GM18907 (cell line): ENCODE measurements at regions not wholly inside any gene's neighbourhood (a gene's known extent, or its start where the extent isn't known, plus 50 kb on each side); places are given as distances from the start of the nearest gene placed in this dataset.

Experiments
- ATAC-seq: cut with Tn5 transposase; IDR thresholded peaks from one replicate; pipeline ENCODE4 v1.9.1; 2021; ENCODE audit warnings: mild to moderate bottlenecking, moderate library complexity; ENCODE audit not compliant: unreplicated experiment

DNA sequence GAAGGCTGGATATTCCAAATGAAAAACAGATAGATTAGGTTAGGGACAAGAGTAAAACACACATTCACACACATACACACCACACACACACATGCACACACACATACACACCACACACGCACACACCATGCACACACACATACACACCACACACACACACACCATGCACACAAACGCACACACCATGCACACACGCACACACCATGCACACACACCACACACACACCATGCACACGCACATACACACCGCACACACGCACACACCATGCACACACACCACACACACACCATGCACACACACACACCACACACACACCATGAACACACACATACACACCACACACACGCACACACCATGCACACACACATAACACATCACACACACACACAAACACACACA lies 203.7 kb upstream of the ZFHX3 start:
- no peak for ATAC-seq

DNA sequence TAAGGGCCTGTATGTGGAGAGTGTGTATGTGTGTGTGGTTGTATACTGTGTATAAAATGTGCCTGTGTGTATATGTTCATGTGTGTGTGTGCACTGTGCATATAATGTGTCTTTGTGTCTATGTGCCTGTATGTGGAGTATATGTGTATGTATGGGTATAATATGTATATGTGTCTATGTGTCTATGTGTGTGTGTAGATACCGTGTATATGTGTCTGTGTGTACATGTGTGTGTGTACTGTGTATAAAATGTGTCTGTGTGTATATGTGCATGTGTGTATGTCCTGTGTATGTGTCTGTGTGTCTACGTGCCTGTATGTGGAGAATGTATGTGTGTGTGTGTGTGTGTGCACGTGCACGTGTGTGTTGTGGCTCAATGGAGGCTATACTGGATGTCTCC lies 200.4 kb upstream of the ZFHX3 start:
- no peak for ATAC-seq

GRCh38 chr16:73240920-73241319 lies 193.0 kb upstream of the ZFHX3 start:
- ATAC-seq = no peak

DNA sequence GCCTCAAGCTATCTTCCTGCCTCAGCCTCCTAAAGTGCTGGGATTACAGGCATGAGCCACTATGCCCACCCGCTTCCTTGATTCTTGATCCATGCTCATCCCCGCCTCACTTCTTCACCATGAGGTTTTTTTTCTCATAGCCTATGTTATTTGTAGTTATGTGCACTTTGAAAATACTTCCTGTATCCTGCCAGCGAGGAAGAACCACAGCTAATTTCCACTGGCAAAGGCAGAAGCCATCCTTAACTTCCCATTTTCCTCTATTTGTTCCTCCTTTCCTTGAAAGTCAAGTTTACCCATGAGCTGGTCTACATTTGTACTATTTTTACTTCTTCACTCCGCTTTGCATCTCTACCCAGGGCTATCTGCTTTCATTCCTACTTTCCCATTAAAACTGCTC lies 189.7 kb upstream of the ZFHX3 start:
- no peak for ATAC-seq

DNA sequence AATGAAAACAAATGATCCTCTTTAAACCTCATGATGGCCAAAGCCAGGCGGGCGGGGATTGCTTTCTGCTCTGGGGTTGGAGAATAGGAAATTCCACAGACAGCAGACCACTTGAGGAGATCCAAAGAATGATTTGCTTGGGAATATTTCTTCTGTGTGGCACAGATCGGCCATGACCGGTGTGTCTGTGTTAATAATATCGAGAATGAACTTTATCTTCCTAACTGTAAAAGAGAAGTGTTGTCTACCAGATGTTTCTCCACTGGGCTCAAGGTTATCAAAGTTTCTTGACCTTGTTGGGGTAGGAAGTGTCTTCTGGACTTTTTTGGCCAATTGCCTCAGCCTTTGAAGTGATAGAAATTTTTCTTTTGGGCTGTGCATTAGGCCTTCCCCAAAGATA lies 186.6 kb upstream of the ZFHX3 start:
- ATAC-seq = no peak

DNA sequence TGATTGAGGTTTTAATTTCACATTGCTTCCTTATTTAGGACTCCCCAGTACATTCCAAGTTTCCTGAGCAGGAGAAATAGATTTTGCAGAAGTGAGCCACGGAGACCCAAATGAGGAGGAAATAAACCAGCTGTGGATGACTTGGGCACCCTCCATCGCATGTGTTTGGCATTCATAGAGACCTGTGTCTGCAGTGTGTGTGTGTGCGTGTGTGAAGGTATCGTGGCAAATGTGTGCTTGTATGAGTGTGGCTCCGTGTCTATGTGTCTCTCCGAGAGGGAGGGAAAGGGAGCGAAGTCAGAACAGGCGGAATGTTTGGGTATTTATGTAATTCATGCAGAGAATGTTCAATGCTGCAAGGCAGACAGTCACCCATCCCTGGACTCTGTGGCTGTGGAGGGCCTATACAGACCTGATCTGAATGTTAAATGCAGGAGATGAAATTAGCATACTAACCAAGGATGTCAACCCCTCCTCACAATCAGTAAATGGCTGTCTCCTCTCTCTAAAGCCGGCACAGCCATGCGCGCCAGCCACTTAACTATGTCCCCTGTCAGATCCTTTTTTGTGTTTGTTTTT lies 186.0 kb upstream of the ZFHX3 start:
- ATAC-seq = no peak

DNA sequence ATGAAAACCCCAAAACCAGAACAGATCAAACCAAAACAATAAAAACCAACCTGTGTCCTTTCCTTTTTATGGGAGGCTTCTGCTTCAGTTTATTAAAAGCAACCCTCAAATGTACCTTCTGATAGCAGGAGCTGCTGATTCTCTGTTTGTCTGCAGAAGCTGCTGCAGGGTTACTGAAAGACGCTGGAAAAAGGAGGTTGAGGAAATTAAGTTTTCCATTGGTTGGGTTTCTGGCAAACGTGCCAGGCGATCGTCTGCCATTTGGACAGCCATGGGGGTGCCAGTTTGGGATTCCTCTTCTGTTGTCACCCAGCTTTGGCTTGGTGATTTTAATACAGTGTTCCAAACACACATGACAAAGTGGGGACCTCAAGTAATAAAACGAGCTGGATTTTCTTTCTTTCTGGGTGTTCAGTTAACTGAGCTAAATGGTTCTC lies 185.4 kb upstream of the ZFHX3 start:
- no peak for ATAC-seq

GRCh38 chr16:73232555-73233328 lies 184.8 kb upstream of the ZFHX3 start:
- no peak for ATAC-seq

DNA sequence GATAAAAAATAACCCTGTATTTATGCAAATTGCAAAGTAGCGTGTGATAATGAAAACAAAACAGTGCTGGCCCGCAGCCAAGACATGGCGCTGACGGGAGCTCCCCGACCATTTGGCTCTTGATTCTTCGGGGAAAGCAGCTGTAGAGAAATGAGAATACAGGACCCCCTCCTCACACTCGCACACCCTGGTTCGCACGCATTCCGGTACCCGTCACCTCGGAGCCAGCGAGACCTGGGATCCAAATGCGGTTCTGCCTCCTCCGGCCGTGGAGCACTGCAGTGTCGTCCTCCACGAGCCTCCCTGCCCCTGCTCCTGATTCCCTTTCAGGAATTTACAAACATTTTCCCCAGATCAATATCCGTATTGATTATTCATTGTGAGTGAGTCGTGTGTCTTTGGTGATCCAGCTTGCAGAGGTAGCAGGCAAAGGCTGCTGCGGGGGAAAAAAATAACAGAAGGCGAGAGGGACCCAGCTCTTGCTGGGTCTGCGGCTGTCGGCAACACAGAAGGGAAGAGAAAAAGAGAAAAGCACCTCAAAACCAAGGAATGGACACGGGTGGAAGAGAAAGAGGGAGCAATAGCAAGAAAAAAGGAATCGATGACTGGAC lies 184.1 kb upstream of the ZFHX3 start:
- no peak for ATAC-seq

- no peak for ATAC-seq
Observed at GRCh38 chr16:73231379-73231778, 183.5 kb upstream of the ZFHX3 start.

DNA sequence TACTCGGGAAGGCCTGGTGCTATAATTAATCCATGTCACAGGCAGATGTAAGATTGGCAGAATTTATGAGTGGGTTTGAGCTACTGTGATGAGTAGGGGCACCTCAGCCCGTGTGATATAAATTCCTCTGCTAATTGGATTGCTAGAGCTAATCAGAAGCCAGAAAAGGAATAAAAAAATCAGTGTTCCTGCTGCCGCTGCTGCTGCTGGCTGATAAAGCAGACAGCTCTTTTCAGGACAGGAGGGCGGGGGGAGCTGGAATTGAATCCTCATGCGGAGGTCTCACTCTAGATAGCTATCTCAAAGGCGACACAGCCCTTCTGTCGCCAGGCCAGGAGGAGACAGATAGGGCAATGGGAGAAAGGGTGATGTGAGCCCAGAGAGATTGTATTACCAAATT lies 182.7 kb upstream of the ZFHX3 start:
- no peak for ATAC-seq

DNA sequence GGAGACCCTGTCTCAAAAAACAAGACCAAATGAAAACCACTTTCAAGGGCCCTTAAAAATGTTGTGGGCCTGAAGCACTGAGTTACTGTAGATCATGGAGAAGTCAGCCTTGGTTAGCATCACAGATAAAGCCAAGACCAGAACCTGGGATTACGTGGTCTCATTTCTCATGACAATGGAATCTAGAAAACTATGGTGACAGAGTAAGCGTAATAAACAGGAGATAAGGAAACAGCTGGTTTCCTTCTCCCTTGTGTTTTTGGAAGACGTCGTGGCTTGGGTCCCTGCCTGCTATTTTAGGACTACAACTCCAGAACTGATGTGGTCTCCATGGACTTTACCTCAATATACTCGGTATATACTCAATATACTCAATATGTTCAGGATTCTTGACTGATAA lies 180.7 kb upstream of the ZFHX3 start:
- no peak for ATAC-seq

DNA sequence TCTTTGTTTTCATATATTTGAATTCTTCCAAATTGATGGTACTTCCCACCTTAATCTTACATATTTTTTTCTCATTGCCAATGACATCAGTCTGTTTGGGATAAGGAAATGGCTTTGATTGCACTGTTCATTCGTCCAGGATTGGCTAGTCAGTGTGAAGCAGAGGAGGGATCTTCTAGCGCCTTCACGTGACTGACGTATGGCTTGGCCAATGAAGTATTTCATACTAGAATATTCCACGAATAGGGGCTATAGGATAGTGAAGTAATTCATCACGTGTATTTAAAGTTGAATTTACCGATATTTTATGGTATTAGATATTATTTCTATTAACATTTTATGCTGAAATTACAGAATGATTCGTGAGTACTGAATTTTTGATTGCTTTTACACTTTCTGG lies 178.7 kb upstream of the ZFHX3 start:
- ATAC-seq = no peak

GRCh38 chr16:73225983-73226382 lies 178.1 kb upstream of the ZFHX3 start:
- no peak for ATAC-seq

- no peak for ATAC-seq
Observed at GRCh38 chr16:73220836-73221235, 172.9 kb upstream of the ZFHX3 start.

DNA sequence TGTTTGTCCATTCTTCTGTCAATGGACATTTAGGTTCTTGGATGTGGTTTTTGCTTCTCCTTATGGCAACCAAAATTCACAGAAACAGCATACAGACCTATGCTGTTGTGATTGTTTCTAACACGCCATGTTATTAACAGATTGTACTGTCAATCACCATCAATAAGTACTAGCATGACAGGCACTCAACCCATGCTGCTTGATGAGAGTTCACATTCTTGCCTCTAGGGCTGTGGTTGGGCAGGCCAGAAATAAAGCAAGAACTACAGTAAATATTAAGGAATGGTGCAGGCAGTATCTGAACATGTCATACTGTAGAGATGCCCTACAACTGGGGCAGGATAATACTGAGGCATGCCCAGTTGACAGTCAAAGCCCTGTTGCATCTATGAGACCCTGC lies 171.2 kb upstream of the ZFHX3 start:
- no peak for ATAC-seq

DNA sequence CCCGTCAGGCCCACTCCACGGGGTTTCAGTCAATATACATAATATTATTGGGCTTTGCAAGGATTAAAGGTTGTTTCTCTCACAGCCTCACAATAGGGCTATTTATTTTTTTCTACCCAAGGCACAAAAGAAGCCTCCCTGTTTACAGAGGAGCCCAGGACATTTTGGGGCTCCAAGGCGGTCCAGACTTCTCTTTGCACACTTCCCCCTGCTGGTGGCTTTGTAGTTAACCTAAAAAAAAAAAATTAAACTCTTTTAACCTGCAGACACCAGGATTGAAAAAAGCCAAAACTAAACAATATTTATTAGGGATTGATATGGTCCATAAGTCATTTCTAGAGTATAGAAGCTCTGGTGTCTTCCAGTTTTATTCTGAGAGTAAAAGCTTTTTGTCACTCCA lies 169.7 kb upstream of the ZFHX3 start:
- no peak for ATAC-seq

- no peak for ATAC-seq
Observed at GRCh38 chr16:73216932-73217331, 169.0 kb upstream of the ZFHX3 start.

GRCh38 chr16:73215678-73216377 lies 167.9 kb upstream of the ZFHX3 start:
- no peak for ATAC-seq

DNA sequence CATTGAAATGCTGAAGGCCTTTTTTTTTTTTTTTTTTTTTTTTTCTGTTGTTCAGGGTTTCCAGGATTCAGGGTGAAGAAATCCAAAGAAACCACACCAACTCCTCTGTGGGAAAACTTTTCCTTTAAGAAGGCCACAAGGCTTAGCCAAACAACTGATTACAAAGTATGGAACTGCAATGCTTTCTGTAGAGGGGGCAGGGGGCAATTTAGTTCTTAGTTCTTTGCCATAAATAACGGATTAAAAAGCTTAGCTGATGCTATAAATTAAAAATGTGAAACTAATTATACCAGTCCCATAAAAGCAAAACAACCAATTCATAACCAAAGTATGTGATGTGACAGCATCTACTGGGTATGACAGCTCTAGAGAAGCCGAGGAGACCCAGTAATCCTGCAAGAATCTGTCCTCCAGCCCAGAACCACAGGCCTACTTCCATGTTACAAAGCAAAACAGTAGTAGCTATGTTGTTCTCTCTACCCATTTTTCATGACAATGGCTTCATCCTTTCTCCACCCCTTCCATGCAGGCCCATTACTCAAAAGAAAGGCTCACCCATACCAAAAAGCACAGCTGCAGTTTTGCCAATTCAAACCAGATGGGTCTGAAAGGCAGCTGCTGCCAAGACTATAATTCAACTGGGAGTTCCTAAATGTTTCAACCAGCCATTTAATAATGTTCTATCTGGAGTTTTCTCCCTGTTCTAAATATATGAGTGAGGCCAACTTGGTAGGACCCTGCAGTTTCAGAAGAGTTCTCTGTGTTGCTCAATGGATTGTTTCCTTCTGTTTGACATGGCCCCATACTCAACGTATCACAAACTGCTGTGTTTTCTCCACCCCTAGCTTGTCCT lies 167.1 kb upstream of the ZFHX3 start:
- no peak for ATAC-seq
